ENCODE measurements at regions not wholly inside any gene's neighbourhood (a gene's known extent, or its start where the extent isn't known, plus 50 kb on each side); places are given as distances from the start of the nearest gene placed in this dataset.

GRCh38 chr2:157085522-157085921 lies 172.0 kb upstream of the GALNT5 start:
- H3K4me2 ChIP-seq (ENCODE audit: low read length): no peak overlapping the region
- H3F3A ChIP-seq (ENCODE audit: insufficient read depth, low read length, poor library complexity, severe bottlenecking): no peaks in the 10 kb centered on the region
- H3K4me3 ChIP-seq (ENCODE audit: low read length): no peak overlapping the region
- no peaks in the 10 kb centered on the region for H3K36me3 ChIP-seq (ENCODE audit: insufficient read depth, low read length)
- no peaks in the 10 kb centered on the region for H3K9me2 ChIP-seq (ENCODE audit: insufficient read depth, low read length)
- H4K20me1 ChIP-seq (ENCODE audit: insufficient read depth): no peaks in the 10 kb centered on the region
- TF ChIP-seq MXI1 (conservative IDR thresholded peaks at IDR 0.05; ENCODE audit: poor library complexity, severe bottlenecking): no peak
- TF ChIP-seq POLR2AphosphoS5 (IDR thresholded peaks at IDR 0.05): no peak
- TF ChIP-seq EP300 (conservative IDR thresholded peaks at IDR 0.05; ENCODE audit: poor library complexity, severe bottlenecking): no peak
- no peak for TF ChIP-seq REST (IDR thresholded peaks at IDR 0.05; ENCODE audit: borderline replicate concordance)
- no peak for TF ChIP-seq CTCF (IDR thresholded peaks at IDR 0.05; ENCODE audit: poor library complexity, severe bottlenecking)
- TF ChIP-seq SMC3 (conservative IDR thresholded peaks at IDR 0.05; ENCODE audit: poor library complexity): no peak
- no peak for TF ChIP-seq RAD21 (conservative IDR thresholded peaks at IDR 0.05)
- no peak for TF ChIP-seq TAF1 (IDR thresholded peaks at IDR 0.05; ENCODE audit: low read depth)
- no peak for TF ChIP-seq EZH2 (IDR thresholded peaks at IDR 0.05; ENCODE audit: borderline replicate concordance, insufficient read depth, low read length, poor library complexity, severe bottlenecking)
- H3K27ac ChIP-seq (ENCODE audit: low read length): no peak overlapping the region
- no peak overlapping the region for H3K9ac ChIP-seq (ENCODE audit: low read length)
- H3K9me3 ChIP-seq (ENCODE audit: low read length): no peaks in the 10 kb centered on the region
- H3K79me2 ChIP-seq (replicated peaks; ENCODE audit: insufficient read depth, low read length): no peaks in the 10 kb centered on the region
- H3K27me3 ChIP-seq (ENCODE audit: insufficient read depth, low read depth, low read length): no peaks in the 10 kb centered on the region
- no peak overlapping the region for H2AFZ ChIP-seq (ENCODE audit: low read depth, low read length)

GRCh38 chr2:157087373-157088002 lies 170.0 kb upstream of the GALNT5 start:
- Histone ChIP-seq H3K4me2 (ENCODE audit: low read length) (no peak overlapping the region), H4K20me1 (ENCODE audit: insufficient read depth) (no peaks in the 10 kb centered on the region), H3F3A (ENCODE audit: insufficient read depth, low read length, poor library complexity, severe bottlenecking) (no peaks in the 10 kb centered on the region), H3K9me3 (ENCODE audit: low read length) (no peaks in the 10 kb centered on the region), H2AFZ (ENCODE audit: low read depth, low read length) (no peak overlapping the region), H3K9me2 (ENCODE audit: insufficient read depth, low read length) (no peaks in the 10 kb centered on the region), H3K36me3 (ENCODE audit: insufficient read depth, low read length) (no peaks in the 10 kb centered on the region), H3K27me3 (ENCODE audit: insufficient read depth, low read depth, low read length) (no peaks in the 10 kb centered on the region), H3K27ac (ENCODE audit: low read length) (no peak overlapping the region), H3K9ac (ENCODE audit: low read length) (no peak overlapping the region), H3K79me2 (replicated peaks; ENCODE audit: insufficient read depth, low read length) (no peaks in the 10 kb centered on the region), H3K4me3 (ENCODE audit: low read length) (no peak overlapping the region)
- TF ChIP-seq RAD21 (conservative IDR thresholded peaks at IDR 0.05) (no peak), MXI1 (conservative IDR thresholded peaks at IDR 0.05; ENCODE audit: poor library complexity, severe bottlenecking) (no peak), CTCF (IDR thresholded peaks at IDR 0.05; ENCODE audit: poor library complexity, severe bottlenecking) (no peak), EP300 (conservative IDR thresholded peaks at IDR 0.05; ENCODE audit: poor library complexity, severe bottlenecking) (no peak), REST (IDR thresholded peaks at IDR 0.05; ENCODE audit: borderline replicate concordance) (no peak), EZH2 (IDR thresholded peaks at IDR 0.05; ENCODE audit: borderline replicate concordance, insufficient read depth, low read length, poor library complexity, severe bottlenecking) (no peak), TAF1 (IDR thresholded peaks at IDR 0.05; ENCODE audit: low read depth) (no peak), SMC3 (conservative IDR thresholded peaks at IDR 0.05; ENCODE audit: poor library complexity) (no peak), POLR2AphosphoS5 (IDR thresholded peaks at IDR 0.05) (no peak)
